ENCODE measurements at regions not wholly inside any gene's neighbourhood (a gene's known extent, or its start where the extent isn't known, plus 50 kb on each side); places are given as distances from the start of the nearest gene placed in this dataset.
"Not testable (repeated sequence)": the region's sequence is repeated elsewhere in the genome, so short reads cannot be mapped to it uniquely, and the experiment has no call there.

GRCh38 chr1:120513531-120513930 lies 98.7 kb downstream of the NBPF8 start:
- WGBS (ENCODE audit: insufficient coverage): no CpG with 5 or more reads among the region's 4 CpGs
- DNase-seq (ENCODE audit: low read depth in 4 of 6, low spot score in 6 of 6); H3K4me1 ChIP-seq (ENCODE audit: control insufficient read depth, insufficient read depth, low read length); H3K4me3 ChIP-seq (ENCODE audit: low read depth, low read length); H3K27ac ChIP-seq (ENCODE audit: low read depth, low read length); H3K36me3 ChIP-seq (ENCODE audit: control insufficient read depth, insufficient read depth, low read length); H3K27me3 ChIP-seq (ENCODE audit: control insufficient read depth, insufficient read depth, low read length); H3K9me3 ChIP-seq (ENCODE audit: control insufficient read depth, insufficient read depth, low read length): not testable (repeated sequence)

DNA sequence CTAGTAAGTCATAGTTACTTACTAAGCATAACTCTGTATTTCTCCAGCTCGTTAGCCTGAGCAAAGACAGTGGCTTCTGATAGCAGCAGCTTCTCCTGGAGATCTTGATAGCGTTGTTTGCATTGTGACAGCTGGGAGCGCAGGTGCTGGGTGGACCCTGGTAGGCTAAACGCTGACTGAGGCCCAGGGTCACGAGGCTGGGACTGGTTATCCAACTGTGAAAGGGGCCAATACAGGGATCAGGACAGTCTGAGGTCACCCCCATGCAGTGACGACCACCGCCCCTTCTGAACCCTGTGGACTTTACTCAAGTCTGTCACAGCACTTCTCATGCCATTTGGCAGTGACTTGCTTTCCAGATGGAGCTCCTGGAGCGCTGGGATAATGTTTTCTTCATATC lies 104.4 kb downstream of the NBPF8 start:
- not testable (repeated sequence) for H3K9me3 ChIP-seq (ENCODE audit: control insufficient read depth, insufficient read depth, low read length); H3K4me3 ChIP-seq (ENCODE audit: low read depth, low read length); H3K27me3 ChIP-seq (ENCODE audit: control insufficient read depth, insufficient read depth, low read length); H3K4me1 ChIP-seq (ENCODE audit: control insufficient read depth, insufficient read depth, low read length); DNase-seq (ENCODE audit: low read depth in 4 of 6, low spot score in 6 of 6); H3K36me3 ChIP-seq (ENCODE audit: control insufficient read depth, insufficient read depth, low read length); H3K27ac ChIP-seq (ENCODE audit: low read depth, low read length)
- no CpG with 5 or more reads among the region's 8 CpGs for WGBS (ENCODE audit: insufficient coverage)

DNA sequence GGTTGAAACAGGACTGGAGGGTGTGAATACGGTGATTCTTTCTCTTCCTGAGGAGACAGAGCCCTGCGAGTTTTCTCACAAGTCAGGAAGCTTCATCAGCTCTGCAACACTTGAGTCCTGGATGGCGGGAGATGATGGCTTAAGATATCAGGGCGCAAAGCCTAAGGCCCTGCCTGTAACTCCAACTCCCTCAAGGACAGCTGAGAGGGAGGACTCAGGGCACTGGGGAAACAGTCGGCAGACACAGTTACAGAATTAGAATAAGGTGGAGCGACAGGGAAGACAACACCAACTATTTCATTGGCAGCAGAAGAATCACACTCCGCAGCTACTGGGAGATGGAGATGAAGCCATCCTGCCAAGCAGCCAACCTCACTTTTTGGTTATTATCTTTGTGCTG lies 109.6 kb downstream of the NBPF8 start:
- not testable (repeated sequence) for H3K36me3 ChIP-seq (ENCODE audit: control insufficient read depth, insufficient read depth, low read length); DNase-seq (ENCODE audit: low read depth in 4 of 6, low spot score in 6 of 6); H3K27me3 ChIP-seq (ENCODE audit: control insufficient read depth, insufficient read depth, low read length); H3K4me1 ChIP-seq (ENCODE audit: control insufficient read depth, insufficient read depth, low read length); H3K9me3 ChIP-seq (ENCODE audit: control insufficient read depth, insufficient read depth, low read length); H3K4me3 ChIP-seq (ENCODE audit: low read depth, low read length); H3K27ac ChIP-seq (ENCODE audit: low read depth, low read length)
- WGBS (ENCODE audit: insufficient coverage): no CpG with 5 or more reads among the region's 7 CpGs

DNA sequence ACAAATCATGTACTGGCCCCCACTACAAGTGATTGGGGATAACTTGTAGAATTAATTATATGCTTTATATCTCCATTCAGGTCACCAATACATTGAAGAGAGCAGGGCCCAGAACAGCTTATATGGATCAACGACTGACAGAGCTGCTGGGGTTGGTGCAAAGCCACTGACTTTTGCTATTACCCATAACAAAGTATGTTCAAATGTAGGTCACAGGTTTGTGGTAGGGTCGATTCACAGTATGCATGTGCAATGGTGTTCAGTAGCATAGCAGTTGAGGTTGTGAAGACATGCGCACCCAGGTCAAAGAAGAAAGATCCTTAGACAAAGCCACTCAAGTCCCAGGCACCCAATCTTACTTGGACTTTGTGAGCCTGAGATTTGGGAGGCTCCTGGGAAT lies 110.6 kb downstream of the NBPF8 start:
- not testable (repeated sequence) for H3K4me1 ChIP-seq (ENCODE audit: control insufficient read depth, insufficient read depth, low read length); DNase-seq (ENCODE audit: low read depth in 4 of 6, low spot score in 6 of 6); H3K27ac ChIP-seq (ENCODE audit: low read depth, low read length); H3K27me3 ChIP-seq (ENCODE audit: control insufficient read depth, insufficient read depth, low read length); H3K4me3 ChIP-seq (ENCODE audit: low read depth, low read length); H3K36me3 ChIP-seq (ENCODE audit: control insufficient read depth, insufficient read depth, low read length); H3K9me3 ChIP-seq (ENCODE audit: control insufficient read depth, insufficient read depth, low read length)
- WGBS (ENCODE audit: insufficient coverage): no CpG with 5 or more reads among the region's 3 CpGs

- not testable (repeated sequence) for H3K4me1 ChIP-seq (ENCODE audit: control insufficient read depth, insufficient read depth, low read length); H3K27me3 ChIP-seq (ENCODE audit: control insufficient read depth, insufficient read depth, low read length); H3K9me3 ChIP-seq (ENCODE audit: control insufficient read depth, insufficient read depth, low read length); H3K36me3 ChIP-seq (ENCODE audit: control insufficient read depth, insufficient read depth, low read length); H3K27ac ChIP-seq (ENCODE audit: low read depth, low read length); DNase-seq (ENCODE audit: low read depth in 4 of 6, low spot score in 6 of 6); H3K4me3 ChIP-seq (ENCODE audit: low read depth, low read length)
- WGBS (ENCODE audit: insufficient coverage): no CpG with 5 or more reads among the region's 5 CpGs
These were observed 114.7 kb downstream of the NBPF8 start for GRCh38 chr1:120529475-120530089.

DNA sequence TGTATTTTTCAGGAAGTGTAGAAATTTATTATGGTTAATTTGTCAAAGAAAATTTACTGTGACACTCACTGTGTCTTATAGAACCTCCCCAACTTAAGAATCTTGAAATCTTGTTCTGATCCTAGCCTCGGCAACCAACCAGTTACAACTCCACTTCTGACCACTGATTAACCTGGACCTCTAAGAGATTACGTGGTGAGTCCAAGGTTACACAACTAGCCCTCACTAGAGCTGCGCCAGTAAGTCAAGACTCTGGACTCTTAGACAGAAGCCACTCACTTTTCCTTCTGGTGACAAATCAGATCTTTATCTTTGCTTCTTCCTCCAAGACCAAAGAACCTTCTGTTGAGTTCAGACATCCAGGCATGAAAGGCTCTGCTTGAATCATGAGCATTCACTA lies 116.6 kb downstream of the NBPF8 start:
- H3K27me3 ChIP-seq (ENCODE audit: control insufficient read depth, insufficient read depth, low read length); H3K9me3 ChIP-seq (ENCODE audit: control insufficient read depth, insufficient read depth, low read length); H3K4me1 ChIP-seq (ENCODE audit: control insufficient read depth, insufficient read depth, low read length); DNase-seq (ENCODE audit: low read depth in 4 of 6, low spot score in 6 of 6); H3K36me3 ChIP-seq (ENCODE audit: control insufficient read depth, insufficient read depth, low read length); H3K27ac ChIP-seq (ENCODE audit: low read depth, low read length); H3K4me3 ChIP-seq (ENCODE audit: low read depth, low read length): not testable (repeated sequence)
- no CpG with 5 or more reads among the region's 3 CpGs for WGBS (ENCODE audit: insufficient coverage)

- no CpG with 5 or more reads among the region's 2 CpGs for WGBS (ENCODE audit: insufficient coverage)
- H3K9me3 ChIP-seq (ENCODE audit: control insufficient read depth, insufficient read depth, low read length); H3K36me3 ChIP-seq (ENCODE audit: control insufficient read depth, insufficient read depth, low read length); H3K4me1 ChIP-seq (ENCODE audit: control insufficient read depth, insufficient read depth, low read length); H3K27ac ChIP-seq (ENCODE audit: low read depth, low read length); H3K4me3 ChIP-seq (ENCODE audit: low read depth, low read length); DNase-seq (ENCODE audit: low read depth in 4 of 6, low spot score in 6 of 6); H3K27me3 ChIP-seq (ENCODE audit: control insufficient read depth, insufficient read depth, low read length): not testable (repeated sequence)
These were observed 119.7 kb downstream of the NBPF8 start for GRCh38 chr1:120534361-120535047.

DNA sequence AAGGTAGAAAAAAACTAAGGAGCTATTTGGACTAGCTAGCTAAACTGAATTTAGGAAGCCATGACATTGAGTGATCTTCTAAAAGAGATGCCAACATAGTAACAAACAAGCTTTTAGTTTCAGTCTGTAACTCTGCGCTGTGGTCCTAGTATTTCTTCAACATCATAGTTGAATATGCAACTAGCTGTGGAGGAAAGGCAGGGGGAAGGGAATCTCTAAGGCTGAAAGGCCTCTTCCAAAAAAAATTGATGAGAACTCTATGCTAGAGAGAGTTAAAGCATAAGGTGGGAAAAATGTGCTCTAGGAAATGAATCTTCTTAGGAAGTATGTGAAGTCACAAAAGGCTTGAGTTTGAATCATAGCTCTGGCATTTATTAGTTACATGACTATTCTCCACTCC lies 120.2 kb downstream of the NBPF8 start:
- not testable (repeated sequence) for H3K27ac ChIP-seq (ENCODE audit: low read depth, low read length); H3K9me3 ChIP-seq (ENCODE audit: control insufficient read depth, insufficient read depth, low read length); H3K36me3 ChIP-seq (ENCODE audit: control insufficient read depth, insufficient read depth, low read length); H3K4me3 ChIP-seq (ENCODE audit: low read depth, low read length); H3K27me3 ChIP-seq (ENCODE audit: control insufficient read depth, insufficient read depth, low read length); H3K4me1 ChIP-seq (ENCODE audit: control insufficient read depth, insufficient read depth, low read length); DNase-seq (ENCODE audit: low read depth in 4 of 6, low spot score in 6 of 6)
- no CpG with 5 or more reads among the region's 1 CpG for WGBS (ENCODE audit: insufficient coverage)

- not testable (repeated sequence) for H3K27ac ChIP-seq (ENCODE audit: low read depth, low read length); H3K27me3 ChIP-seq (ENCODE audit: control insufficient read depth, insufficient read depth, low read length); H3K4me3 ChIP-seq (ENCODE audit: low read depth, low read length); DNase-seq (ENCODE audit: low read depth in 4 of 6, low spot score in 6 of 6); H3K4me1 ChIP-seq (ENCODE audit: control insufficient read depth, insufficient read depth, low read length); H3K9me3 ChIP-seq (ENCODE audit: control insufficient read depth, insufficient read depth, low read length); H3K36me3 ChIP-seq (ENCODE audit: control insufficient read depth, insufficient read depth, low read length)
- WGBS (ENCODE audit: insufficient coverage): no CpG with 5 or more reads among the region's 5 CpGs
These were observed 126.6 kb downstream of the NBPF8 start for GRCh38 chr1:120541394-120541793.

DNA sequence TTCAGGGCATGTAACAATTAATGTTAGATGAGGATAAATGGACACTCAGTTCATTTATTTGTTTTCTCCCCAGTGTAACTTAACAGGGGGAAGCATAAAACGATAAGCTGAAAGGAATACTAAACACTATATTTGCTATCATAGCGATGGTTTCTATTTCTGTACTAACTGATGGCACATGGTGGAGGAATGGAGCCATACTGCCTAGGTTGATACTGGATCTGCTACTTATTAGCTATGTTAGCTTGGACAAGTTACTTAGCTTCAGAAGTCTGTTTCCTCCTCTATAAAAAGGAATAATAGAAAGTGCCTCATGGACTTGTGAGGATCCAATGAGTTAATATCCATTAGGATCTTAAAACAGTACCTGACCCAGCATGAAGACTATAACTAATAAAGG lies 127.5 kb downstream of the NBPF8 start:
- not testable (repeated sequence) for DNase-seq (ENCODE audit: low read depth in 4 of 6, low spot score in 6 of 6); H3K36me3 ChIP-seq (ENCODE audit: control insufficient read depth, insufficient read depth, low read length); H3K9me3 ChIP-seq (ENCODE audit: control insufficient read depth, insufficient read depth, low read length); H3K4me1 ChIP-seq (ENCODE audit: control insufficient read depth, insufficient read depth, low read length); H3K4me3 ChIP-seq (ENCODE audit: low read depth, low read length); H3K27me3 ChIP-seq (ENCODE audit: control insufficient read depth, insufficient read depth, low read length); H3K27ac ChIP-seq (ENCODE audit: low read depth, low read length)
- WGBS (ENCODE audit: insufficient coverage): no CpG with 5 or more reads among the region's 2 CpGs
